ENCODE measurements at regions not wholly inside any gene's neighbourhood (a gene's known extent, or its start where the extent isn't known, plus 50 kb on each side); places are given as distances from the start of the nearest gene placed in this dataset.
"Not testable (repeated sequence)": the region's sequence is repeated elsewhere in the genome, so short reads cannot be mapped to it uniquely, and the experiment has no call there.

DNA sequence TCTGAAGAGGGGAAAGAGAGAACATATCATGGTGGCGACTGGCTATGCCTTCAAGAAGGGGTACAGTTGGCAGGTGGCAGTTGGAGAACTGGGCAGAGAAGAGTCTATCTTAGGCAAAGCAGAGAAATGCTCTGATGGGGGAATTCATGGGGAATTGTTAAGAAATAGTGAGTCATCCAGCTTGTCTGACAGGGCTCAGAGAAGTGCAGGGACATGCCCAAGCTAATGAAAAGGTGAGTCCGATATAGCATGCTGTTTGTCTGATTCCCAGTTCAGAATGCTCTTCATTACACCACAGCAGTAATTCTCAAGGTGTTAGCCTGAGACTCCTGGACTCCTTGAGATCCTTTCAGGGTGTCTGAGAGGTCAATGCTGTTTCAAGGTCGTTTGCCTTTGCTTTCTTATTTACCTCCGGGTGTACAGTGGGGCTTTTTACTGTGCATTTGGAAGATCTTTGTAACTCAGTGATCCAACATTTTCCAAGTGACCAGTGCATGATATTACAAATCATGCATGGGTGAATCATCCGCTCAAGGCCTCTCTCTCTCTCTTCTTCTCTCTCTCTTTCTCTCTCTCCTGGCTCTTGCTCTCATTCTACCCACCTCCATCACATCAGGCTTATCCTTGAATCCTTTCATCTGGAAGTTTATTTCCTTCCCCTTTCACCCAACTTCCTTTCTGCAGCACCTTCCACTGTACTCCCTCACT is 51.5 kb upstream of the PAX8 start:
- H3K4me2 ChIP-seq (ENCODE audit: low read length); H4K20me1 ChIP-seq (ENCODE audit: insufficient read depth); H3K79me2 ChIP-seq (ENCODE audit: insufficient read depth, low read length); intact Hi-C loops (cut with micrococcal nuclease); H3K4me3 ChIP-seq (replicated peaks in 1 of 2; ENCODE audit: low read depth in 1 of 2, low read length in 2 of 2); H3K9me3 ChIP-seq (ENCODE audit: control insufficient read depth in 1 of 2, insufficient read depth in 1 of 2, low read depth in 1 of 2, low read length in 2 of 2); H3K4me1 ChIP-seq (ENCODE audit: control insufficient read depth in 1 of 2, insufficient read depth in 2 of 2, low read length in 2 of 2); BruUV-seq (replicated peaks); POLR2A ChIA-PET; H3K27ac ChIP-seq (ENCODE audit: low read depth, low read length); DNase-seq (ENCODE audit: low read depth, low spot score); H3K9ac ChIP-seq (ENCODE audit: low read length); CTCF ChIA-PET; H3K9me2 ChIP-seq (ENCODE audit: insufficient read depth); H2AFZ ChIP-seq (ENCODE audit: low read depth, low read length, poor library complexity, severe bottlenecking); RAD21 ChIA-PET (ENCODE audit: low non-redundant PET in 1 of 2, low total read pairs in 2 of 2, uncharacterized antibody in 2 of 2, unreplicated experiment in 2 of 2); H3K36me3 ChIP-seq (ENCODE audit: control insufficient read depth in 1 of 2, insufficient read depth in 2 of 2, low read length in 2 of 2); H3K27me3 ChIP-seq (ENCODE audit: insufficient read depth, low read length): not testable (repeated sequence)
- 0 out of 2 replicates have a peak, but pooled peaks have one; percentile 19 for ATAC-seq

DNA sequence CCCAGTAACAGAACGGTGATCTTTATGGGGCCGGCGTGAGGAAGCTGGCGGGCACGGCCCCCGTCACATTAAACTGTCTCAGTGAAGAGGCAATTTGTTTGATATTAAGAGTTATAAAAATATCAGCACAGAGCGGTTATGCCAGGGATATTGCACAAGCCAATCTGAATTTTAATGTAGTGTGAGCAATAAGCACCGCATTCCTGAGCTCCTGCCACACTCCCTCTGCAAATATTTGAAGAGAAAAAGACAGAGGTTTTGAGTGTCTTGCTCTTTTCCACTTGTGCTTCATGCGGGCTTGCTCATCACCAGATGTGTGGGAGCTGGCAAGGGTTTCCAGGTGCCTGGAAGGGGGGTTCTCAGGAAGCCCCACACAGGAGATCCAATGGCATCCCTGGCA is 50.3 kb upstream of the PAX8 start:
- H2AFZ ChIP-seq (ENCODE audit: low read depth, low read length, poor library complexity, severe bottlenecking); H3K27ac ChIP-seq (ENCODE audit: low read depth, low read length); H3K27me3 ChIP-seq (ENCODE audit: insufficient read depth, low read length); H3K79me2 ChIP-seq (ENCODE audit: insufficient read depth, low read length); POLR2A ChIA-PET; BruUV-seq (replicated peaks); intact Hi-C loops (cut with micrococcal nuclease); CTCF ChIA-PET; RAD21 ChIA-PET (ENCODE audit: low non-redundant PET in 1 of 2, low total read pairs in 2 of 2, uncharacterized antibody in 2 of 2, unreplicated experiment in 2 of 2); H3K4me3 ChIP-seq (replicated peaks in 1 of 2; ENCODE audit: low read depth in 1 of 2, low read length in 2 of 2); H3K9ac ChIP-seq (ENCODE audit: low read length); DNase-seq (ENCODE audit: low read depth, low spot score); H3K4me2 ChIP-seq (ENCODE audit: low read length); H3K9me2 ChIP-seq (ENCODE audit: insufficient read depth); ATAC-seq; H3K9me3 ChIP-seq (ENCODE audit: control insufficient read depth in 1 of 2, insufficient read depth in 1 of 2, low read depth in 1 of 2, low read length in 2 of 2); H3K36me3 ChIP-seq (ENCODE audit: control insufficient read depth in 1 of 2, insufficient read depth in 2 of 2, low read length in 2 of 2); H4K20me1 ChIP-seq (ENCODE audit: insufficient read depth): not testable (repeated sequence)
- H3K4me1 ChIP-seq (ENCODE audit: control insufficient read depth in 1 of 2, insufficient read depth in 2 of 2, low read length in 2 of 2) = peaks cover 11 to 15% of the 10 kb centered on the region in 2 experiments; a peak in 3 of 4 replicates

DNA sequence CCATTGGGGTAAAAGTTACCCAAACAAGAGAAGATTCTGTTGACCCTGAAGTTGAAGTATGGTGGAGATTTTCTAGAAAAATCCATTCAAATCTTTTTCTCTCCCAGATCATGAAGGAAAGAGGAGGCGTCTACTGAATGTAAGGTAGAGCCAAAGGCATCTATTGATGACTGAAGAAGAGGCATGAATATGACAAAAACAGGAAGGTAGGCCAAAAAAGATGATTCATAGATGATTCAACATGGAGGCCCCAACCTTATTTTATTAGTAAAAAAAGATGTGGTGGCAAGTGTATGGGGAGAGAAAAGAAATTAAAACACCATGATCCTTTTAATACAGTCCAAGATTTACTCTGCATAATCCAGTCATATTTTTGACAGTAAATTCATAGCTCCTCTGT is 49.9 kb upstream of the PAX8 start:
- H2AFZ ChIP-seq (ENCODE audit: low read depth, low read length, poor library complexity, severe bottlenecking); BruUV-seq (replicated peaks); POLR2A ChIA-PET; H3K9me2 ChIP-seq (ENCODE audit: insufficient read depth); H3K9me3 ChIP-seq (ENCODE audit: control insufficient read depth in 1 of 2, insufficient read depth in 1 of 2, low read depth in 1 of 2, low read length in 2 of 2); H3K27ac ChIP-seq (ENCODE audit: low read depth, low read length); H3K9ac ChIP-seq (ENCODE audit: low read length); intact Hi-C loops (cut with micrococcal nuclease); CTCF ChIA-PET; H3K27me3 ChIP-seq (ENCODE audit: insufficient read depth, low read length); RAD21 ChIA-PET (ENCODE audit: low non-redundant PET in 1 of 2, low total read pairs in 2 of 2, uncharacterized antibody in 2 of 2, unreplicated experiment in 2 of 2); H3K4me2 ChIP-seq (ENCODE audit: low read length); DNase-seq (ENCODE audit: low read depth, low spot score); H3K36me3 ChIP-seq (ENCODE audit: control insufficient read depth in 1 of 2, insufficient read depth in 2 of 2, low read length in 2 of 2); H3K79me2 ChIP-seq (ENCODE audit: insufficient read depth, low read length); ATAC-seq; H3K4me3 ChIP-seq (replicated peaks in 1 of 2; ENCODE audit: low read depth in 1 of 2, low read length in 2 of 2); H4K20me1 ChIP-seq (ENCODE audit: insufficient read depth): not testable (repeated sequence)
- H3K4me1 ChIP-seq (ENCODE audit: control insufficient read depth in 1 of 2, insufficient read depth in 2 of 2, low read length in 2 of 2) = peaks cover 11 to 15% of the 10 kb centered on the region in 2 experiments; a peak in 3 of 4 replicates
